ENCODE measurements at regions not wholly inside any gene's neighbourhood (a gene's known extent, or its start where the extent isn't known, plus 50 kb on each side); places are given as distances from the start of the nearest gene placed in this dataset.

DNA sequence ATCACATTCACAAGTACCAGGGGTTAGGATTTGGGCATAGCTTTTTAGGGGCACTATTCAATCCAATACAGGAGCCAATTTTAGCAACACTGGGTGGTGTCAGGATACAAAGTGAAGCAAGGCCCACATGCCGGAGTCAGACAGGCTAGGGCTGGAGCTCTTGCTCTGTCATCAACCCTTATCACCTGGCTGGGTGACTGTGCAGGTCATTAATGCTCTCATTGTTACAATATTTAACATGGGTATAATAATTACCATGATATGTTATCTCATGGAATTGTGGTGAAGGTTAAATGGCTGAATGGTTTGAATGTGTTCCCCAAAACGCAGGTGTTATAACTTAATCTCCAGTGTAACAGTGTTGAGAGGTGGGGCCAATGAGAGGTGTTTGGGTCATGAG is 143.3 kb upstream of the THY1 start:
- no peak for TF ChIP-seq POLR2A (IDR thresholded peaks at IDR 0.05; ENCODE audit: low read length)
- no peak for TF ChIP-seq GATA1 (IDR thresholded peaks at IDR 0.05; ENCODE audit: low read depth, low read length)

All from erythroblast (primary cell).